Hematopoietic multipotent progenitor cell (in vitro differentiated cells): ENCODE measurements at regions not wholly inside any gene's neighbourhood (a gene's known extent, or its start where the extent isn't known, plus 50 kb on each side); places are given as distances from the start of the nearest gene placed in this dataset.
"Not testable (repeated sequence)": the region's sequence is repeated elsewhere in the genome, so short reads cannot be mapped to it uniquely, and the experiment has no call there.

Experiments
- DNase-seq, 3 donors: peaks; one replicate each; pipeline ENCODE4 v3.0.0-alpha.2; 2011 to 2015; ENCODE audit warnings: low read depth in 2 of 3, low spot score in 2 of 3

DNA sequence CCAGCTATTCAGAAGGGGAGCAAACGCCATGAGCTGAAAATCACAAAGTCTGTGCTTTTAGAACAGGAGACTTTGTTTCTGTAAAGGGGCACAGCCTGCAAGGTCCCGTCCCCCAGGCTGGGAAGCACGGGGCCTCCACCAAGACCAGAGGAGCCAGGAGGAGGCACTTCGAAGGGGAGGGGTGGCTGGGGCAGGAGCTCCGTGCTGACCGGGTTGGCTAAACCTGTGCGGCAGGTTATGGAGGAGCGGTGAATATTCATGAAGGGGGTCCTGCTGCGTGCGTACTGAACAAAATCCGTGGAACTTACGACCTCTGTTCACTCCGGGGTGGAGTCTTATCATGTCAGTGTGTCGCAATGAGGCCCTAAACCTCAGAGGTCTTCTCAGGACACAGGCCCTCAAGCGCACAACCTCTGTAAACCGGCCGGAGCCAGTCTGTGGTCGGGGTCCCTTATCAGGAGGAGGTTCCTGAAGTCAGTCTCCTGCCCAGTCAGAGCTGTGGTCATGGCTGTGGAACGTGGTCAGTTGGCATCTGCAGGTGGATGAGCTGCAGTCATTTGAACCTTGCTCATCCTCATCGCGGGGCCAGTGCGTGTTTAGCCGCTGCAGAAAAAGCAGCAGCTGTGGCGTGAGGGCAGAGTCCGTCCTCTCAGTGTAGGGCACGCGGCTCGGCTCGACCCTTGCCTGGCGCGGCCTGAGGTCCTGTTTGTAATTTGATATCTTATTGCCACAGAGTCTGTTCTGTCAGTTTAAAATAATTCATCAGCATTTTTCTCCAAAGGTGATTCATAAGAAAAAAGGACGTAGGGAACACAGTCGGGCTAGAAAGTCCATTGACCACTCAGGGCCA, 5507.7 kb upstream of the TPTE start:
- not testable (repeated sequence) for DNase-seq

- not testable (repeated sequence) for DNase-seq
These were observed 5506.2 kb upstream of the TPTE start for GRCh38 chr21:5015187-5015586.

DNA sequence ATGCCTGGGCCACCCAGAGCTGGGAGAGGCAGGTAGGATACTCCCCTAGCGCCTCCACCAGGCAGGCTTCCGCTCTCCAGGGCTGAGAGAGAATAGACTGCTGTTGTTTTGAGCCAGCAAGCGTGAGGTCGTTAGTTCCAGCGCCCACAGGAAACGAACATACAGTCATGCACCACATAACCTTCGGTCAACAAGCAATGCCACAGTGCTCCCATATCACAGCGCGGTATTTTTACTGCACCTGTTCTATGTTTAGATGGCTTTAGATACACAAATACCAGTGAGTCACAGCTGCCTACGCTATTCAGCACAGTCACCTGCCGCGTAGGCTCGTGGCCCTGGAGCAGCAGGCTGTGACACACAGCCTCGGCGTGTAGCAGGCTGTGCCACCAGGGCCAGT, 5502.3 kb upstream of the TPTE start:
- DNase-seq: not testable (repeated sequence)

DNA sequence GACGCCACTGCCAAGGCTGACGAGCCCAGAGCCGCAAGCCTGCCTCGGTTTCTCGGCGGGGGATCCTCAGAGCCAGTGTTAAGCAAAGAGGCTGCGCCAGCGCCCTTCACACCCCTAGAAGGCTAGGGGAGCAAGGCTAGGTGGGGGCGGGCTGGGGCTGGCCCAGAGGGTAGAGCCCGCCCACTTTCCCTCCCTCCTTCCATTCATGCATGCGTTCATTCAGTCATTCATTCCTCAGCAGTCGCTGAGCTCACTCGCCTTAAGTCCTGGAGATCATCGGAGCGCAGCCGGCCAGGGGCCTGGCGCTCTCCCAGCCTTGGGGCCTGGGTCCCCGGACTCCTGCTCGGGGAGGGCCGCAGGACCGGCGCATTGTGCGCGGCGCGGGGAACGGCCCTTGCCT, 5499.6 kb upstream of the TPTE start:
- not testable (repeated sequence) for DNase-seq

DNA sequence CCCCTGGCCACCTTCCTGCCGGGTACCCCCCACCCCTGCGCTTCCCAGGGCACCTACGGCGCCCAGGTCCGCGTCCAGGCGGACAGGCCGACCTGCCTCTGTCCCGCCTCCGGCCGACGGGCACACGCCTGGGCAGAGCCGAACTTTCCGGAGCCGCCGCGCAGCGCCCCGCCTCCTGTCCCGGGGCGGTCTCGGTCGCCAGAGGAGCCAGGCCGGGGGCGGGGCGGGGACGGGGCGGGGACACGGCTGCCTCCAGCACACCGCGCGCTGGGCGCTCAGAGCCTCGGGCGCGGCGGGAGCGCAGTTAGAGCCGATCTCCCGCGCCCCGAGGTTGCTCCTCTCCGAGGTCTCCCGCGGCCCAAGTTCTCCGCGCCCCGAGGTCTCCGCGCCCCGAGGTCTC, 5499.1 kb upstream of the TPTE start:
- DNase-seq: not testable (repeated sequence)

DNA sequence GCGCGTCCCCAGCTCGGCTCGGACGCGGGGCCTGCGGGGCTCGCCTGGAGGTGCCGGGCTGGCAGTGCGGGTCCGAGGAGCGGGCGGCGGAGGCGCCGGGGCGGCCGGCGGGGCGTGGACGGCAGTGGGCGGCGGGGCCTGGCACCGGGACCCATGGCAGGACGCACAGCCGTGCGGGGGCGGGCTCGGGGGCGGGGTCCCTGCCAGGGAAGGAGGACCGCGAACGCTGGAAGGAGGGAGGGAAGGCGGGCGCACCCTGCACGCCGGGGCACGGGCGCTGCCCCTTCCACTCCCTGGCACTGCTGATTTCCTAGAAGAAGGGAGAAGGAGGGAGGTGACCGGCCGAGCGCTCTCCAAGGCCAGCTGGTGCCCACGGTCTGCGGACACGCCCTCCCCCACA, 5498.6 kb upstream of the TPTE start:
- not testable (repeated sequence) for DNase-seq

DNA sequence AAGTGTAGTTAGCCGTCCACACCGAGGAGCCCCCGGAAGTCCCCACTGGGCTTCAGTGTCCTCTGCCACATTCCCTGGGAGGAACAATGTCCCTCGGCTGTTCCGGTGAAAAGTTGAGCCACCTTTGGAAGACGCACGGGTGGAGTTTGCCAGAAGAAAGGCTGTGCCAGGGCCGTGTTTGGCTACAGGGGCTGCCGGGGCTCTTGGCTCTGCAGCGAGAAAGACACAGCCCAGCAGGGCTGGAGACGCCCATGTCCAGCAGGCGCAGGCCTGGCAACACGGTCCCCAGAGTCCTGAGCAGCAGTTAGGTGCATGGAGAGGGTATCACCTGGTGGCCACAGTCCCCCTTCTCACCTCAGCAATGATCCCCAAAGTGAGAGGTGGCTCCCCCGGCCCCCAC, 5486.2 kb upstream of the TPTE start:
- not testable (repeated sequence) for DNase-seq

GRCh38 chr21:5035587-5035986, 5485.8 kb upstream of the TPTE start:
- DNase-seq: not testable (repeated sequence)

DNA sequence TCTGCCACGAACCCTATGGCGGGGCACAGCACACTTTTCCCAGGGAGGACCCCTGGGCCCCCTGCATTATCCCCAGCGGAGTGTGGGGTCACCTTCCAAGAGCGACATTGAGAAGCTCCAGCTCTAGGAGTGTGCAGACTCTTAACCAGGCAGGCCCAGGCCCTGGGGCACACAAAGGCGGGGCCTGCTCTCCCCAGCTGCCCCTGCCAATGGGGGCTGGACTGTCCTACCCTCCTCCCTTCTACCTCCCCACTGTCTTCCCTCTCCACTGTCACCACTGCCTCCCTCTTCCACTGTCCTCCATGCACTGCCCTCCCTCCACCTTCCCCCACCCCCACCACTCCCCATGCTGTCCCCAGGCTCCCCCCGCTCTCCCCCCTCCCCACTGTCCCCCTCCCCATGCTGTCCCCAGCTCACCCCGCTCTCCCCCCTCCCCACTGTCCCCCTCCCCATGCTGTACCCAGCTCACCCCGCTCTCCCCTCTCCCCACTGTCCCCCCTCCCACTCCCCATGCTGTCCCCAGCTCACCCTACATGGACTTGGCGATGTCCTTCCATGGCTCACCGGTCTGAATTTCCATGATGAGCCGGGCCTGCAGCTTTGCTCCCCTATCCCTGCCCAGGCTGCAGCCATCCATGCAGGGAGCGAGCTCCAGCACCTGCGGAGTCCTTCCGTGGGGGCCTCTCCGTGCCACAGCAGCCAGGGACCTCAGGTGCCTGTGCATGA, 5483.6 kb upstream of the TPTE start:
- DNase-seq: not testable (repeated sequence)

- not testable (repeated sequence) for DNase-seq
These were observed 5481.5 kb upstream of the TPTE start for GRCh38 chr21:5039926-5040325.

DNA sequence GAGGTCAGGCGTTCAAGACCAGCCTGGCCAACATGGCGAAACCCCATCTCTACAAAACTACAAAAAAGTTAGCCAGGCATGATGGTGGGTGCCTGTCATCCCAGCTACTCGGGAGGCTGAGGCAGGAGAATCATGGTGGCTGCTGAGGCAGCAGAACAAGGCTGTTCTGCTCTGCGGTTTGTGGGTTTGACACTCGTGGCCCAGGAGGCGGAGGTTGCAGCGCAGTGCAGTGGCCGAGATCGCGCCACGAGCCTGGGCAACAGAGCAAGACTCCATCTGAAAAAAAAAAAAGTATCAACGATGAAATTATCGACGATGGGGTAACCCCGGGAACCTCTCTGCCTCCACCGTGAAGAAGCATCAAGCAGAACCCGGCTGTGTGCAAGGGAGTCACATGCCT, 5478.8 kb upstream of the TPTE start:
- not testable (repeated sequence) for DNase-seq

DNA sequence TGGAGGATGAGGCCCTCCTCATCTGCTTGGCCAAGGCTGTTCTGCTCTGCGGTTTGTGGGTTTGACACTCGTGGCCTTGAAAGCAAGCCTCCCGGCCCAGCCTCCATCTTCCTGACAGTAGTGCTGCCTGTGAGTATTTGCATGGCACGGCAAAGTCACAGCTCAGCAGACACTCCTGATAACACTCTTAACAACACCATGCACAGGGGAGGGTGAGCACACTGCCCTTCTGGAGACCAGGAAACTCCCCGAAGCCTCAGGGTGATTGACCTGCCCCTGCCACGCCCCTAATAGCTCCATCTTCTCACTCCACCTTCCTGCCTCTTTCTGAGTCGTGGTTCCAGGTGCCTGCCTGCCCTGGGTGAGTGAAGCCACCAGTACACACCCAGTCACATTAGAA, 5476.6 kb upstream of the TPTE start:
- not testable (repeated sequence) for DNase-seq

GRCh38 chr21:5051303-5052018, 5469.9 kb upstream of the TPTE start:
- DNase-seq: not testable (repeated sequence)

DNA sequence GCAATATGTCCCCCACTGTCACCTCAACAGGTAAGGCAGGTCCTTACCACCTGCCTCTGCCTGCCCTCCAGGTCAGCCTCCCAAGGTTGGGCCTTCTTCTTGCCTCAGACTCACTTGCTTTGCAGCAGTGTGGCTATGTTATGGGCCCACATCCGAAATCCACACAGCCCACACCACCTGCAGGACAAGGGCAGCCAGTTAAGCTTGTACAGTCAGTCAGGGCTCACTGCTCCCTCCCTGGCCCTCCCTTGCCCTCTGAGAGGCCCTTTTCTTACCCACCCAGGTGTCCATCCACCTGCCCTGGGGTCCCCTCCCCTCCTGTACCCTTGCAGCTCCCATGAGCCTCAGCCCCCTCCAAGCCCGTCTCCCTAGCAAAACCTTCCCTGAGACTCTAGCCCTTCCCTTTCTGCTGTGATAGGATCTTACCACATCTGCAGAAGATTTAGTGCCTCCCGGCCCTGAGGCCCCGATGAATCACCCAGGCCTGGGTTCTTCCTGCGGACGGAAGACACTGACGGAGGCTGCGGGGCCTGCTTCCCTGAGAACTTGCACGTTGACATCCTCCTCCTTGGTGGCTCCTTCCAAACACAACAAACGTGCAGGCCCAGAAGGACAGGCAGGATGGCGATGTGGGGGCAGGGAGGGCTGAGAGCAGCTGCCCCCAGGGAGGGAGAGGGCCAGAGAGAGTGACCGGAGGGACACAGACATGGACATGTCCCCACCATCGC, 5466.2 kb upstream of the TPTE start:
- not testable (repeated sequence) for DNase-seq

- not testable (repeated sequence) for DNase-seq
These were observed 5465.1 kb upstream of the TPTE start for GRCh38 chr21:5055996-5056962.

DNA sequence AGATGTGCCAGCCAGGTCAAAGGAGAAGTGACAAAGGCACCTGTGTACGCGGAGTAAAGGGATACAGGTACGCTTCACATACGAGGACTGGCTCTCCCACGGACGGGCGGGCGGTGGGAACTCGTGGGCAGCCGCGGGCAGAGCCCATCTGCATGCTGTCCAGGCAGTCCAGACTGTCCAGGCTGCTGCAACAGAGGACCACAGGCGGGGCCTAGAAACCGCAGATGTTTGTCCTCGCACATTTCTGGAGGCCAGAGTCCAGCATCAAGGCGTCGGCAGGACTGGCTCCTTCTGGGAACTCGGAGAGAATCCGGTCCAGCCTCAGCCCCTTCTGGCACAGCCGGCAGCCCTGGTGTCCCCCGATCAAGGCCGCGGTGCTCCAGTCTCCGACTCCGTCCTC, 5464.3 kb upstream of the TPTE start:
- DNase-seq: not testable (repeated sequence)

- DNase-seq: not testable (repeated sequence)
These were observed 5460.9 kb upstream of the TPTE start for GRCh38 chr21:5060364-5061083.

- DNase-seq: not testable (repeated sequence)
These were observed 5456.7 kb upstream of the TPTE start for GRCh38 chr21:5064581-5065142.
